ENCODE measurements at regions not wholly inside any gene's neighbourhood (a gene's known extent, or its start where the extent isn't known, plus 50 kb on each side); places are given as distances from the start of the nearest gene placed in this dataset.

- TF ChIP-seq CTCF (conservative IDR thresholded peaks at IDR 0.05; ENCODE audit: low read length) = no peak
- no peak for DNase-seq (ENCODE audit: low read depth)
- H3K4me3 ChIP-seq (ENCODE audit: low read length) = no peak overlapping the region
Observed at GRCh38 chr20:5492937-5493336, 117.9 kb downstream of the GPCPD1 start.

- H3K4me3 ChIP-seq (ENCODE audit: low read length) = no peak overlapping the region
- no peak for DNase-seq (ENCODE audit: low read depth)
- TF ChIP-seq CTCF (conservative IDR thresholded peaks at IDR 0.05; ENCODE audit: low read length) = no peak
Observed at GRCh38 chr20:5491455-5491854, 119.4 kb downstream of the GPCPD1 start.

GRCh38 chr20:5489601-5490000 is 121.2 kb downstream of the GPCPD1 start:
- no peak overlapping the region for H3K4me3 ChIP-seq (ENCODE audit: low read length)
- no peak for TF ChIP-seq CTCF (conservative IDR thresholded peaks at IDR 0.05; ENCODE audit: low read length)
- DNase-seq (ENCODE audit: low read depth) = no peak

GRCh38 chr20:5488823-5489222 is 122.0 kb downstream of the GPCPD1 start:
- no peak overlapping the region for H3K4me3 ChIP-seq (ENCODE audit: low read length)
- no peak for TF ChIP-seq CTCF (conservative IDR thresholded peaks at IDR 0.05; ENCODE audit: low read length)

GRCh38 chr20:5486377-5487054 is 124.3 kb downstream of the GPCPD1 start:
- TF ChIP-seq CTCF (conservative IDR thresholded peaks at IDR 0.05; ENCODE audit: low read length) = no peak
- H3K4me3 ChIP-seq (ENCODE audit: low read length) = no peak overlapping the region
- no peak for DNase-seq (ENCODE audit: low read depth)

More at GRCh38 chr20:5488823-5489222, 122.0 kb downstream of the GPCPD1 start:
- no peak for DNase-seq (ENCODE audit: low read depth)

- no peak overlapping the region for H3K4me3 ChIP-seq (ENCODE audit: low read length)
- DNase-seq (ENCODE audit: low read depth) = no peak
- TF ChIP-seq CTCF (conservative IDR thresholded peaks at IDR 0.05; ENCODE audit: low read length) = no peak
Observed at GRCh38 chr20:5484926-5485325, 125.9 kb downstream of the GPCPD1 start.

- no peak for DNase-seq (ENCODE audit: low read depth)
- TF ChIP-seq CTCF (conservative IDR thresholded peaks at IDR 0.05; ENCODE audit: low read length) = no peak
Observed at GRCh38 chr20:5484346-5484745, 126.5 kb downstream of the GPCPD1 start.

More at GRCh38 chr20:5484346-5484745, 126.5 kb downstream of the GPCPD1 start:
- H3K4me3 ChIP-seq (ENCODE audit: low read length) = no peak overlapping the region

Measured in AG10803 (cell line).